Tibial nerve (tissue), 4 donors: ENCODE measurements at regions not wholly inside any gene's neighbourhood (a gene's known extent, or its start where the extent isn't known, plus 50 kb on each side); places are given as distances from the start of the nearest gene placed in this dataset.

Source experiments
- CTCF ChIP-seq, 5 experiments: fragments of 200-600 bp in 3 of 5; fragments of 450-650 bp in 2 of 5; sonication (generic) in 3 of 5; IDR thresholded peaks; one replicate each; pipeline ENCODE4 v1.5.1; 2016 to 2019; ENCODE audit warnings: antibody characterized with exemption in 5 of 5, mild to moderate bottlenecking in 3 of 5, moderate library complexity in 2 of 5
- EP300 ChIP-seq, 2 donors: sonication (generic); formaldehyde crosslinking; IDR thresholded peaks; one replicate each; pipeline ENCODE4 v1.6.1; 2017; ENCODE audit warnings: antibody characterized with exemption in 2 of 2, mild to moderate bottlenecking in 1 of 2
- POLR2A ChIP-seq, 2 donors: fragments of 450-650 bp; IDR thresholded peaks; one replicate each; pipeline ENCODE4 v1.6.1; 2017; ENCODE audit warnings: antibody characterized with exemption in 2 of 2, mild to moderate bottlenecking in 2 of 2, moderate library complexity in 2 of 2

- no peak for TF ChIP-seq POLR2A (IDR thresholded peaks at IDR 0.05)
- no peak for TF ChIP-seq CTCF (IDR thresholded peaks at IDR 0.05)
- TF ChIP-seq EP300 (IDR thresholded peaks at IDR 0.05) = no peak
Measured at GRCh38 chr17:65389949-65390348, 171.5 kb downstream of the AXIN2 start.
